ENCODE measurements at regions not wholly inside any gene's neighbourhood (a gene's known extent, or its start where the extent isn't known, plus 50 kb on each side); places are given as distances from the start of the nearest gene placed in this dataset.

DNA sequence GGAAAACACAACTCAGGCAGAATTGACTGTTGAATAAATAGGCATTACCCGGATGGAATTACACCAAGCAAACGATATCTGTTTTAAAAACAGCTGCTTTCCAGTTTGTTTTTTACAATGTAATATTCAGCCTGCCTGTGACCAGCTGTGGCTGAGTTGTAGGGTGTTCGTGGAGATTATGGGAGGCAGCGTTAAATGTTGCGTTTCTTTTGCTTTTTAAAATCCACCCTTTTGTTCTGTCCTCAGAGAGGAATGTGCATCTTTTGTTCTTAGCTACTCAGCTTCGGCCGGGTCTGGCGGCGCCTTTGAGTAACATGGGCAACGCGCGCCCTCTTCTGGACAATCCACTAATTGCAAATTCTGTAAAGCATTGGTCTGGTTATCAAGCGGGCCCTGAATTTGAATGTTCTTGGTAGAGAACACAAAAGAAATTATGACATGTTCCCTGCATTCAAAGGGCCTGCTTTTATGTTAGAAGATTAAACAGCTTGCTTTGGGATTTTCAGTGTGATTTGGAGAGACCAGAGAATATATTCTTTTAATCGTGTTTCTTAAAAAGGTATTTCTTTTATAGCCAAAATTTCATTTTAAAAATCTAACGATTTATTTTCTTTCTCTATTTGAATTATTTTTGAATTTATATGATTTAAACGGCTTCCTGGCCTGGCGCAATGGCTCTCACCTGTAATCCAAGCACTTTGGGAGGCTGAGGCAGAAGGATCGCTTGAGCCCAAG, 76.3 kb upstream of the TRIM2 start:
- FAIRE-seq (peak; percentile 23), DNase-seq (ENCODE audit: low read depth) (no peak)
- H2AFZ ChIP-seq (ENCODE audit: low read depth, low read length), result peak overlapping the region; percentile 89
- TF ChIP-seq EZH2 (IDR thresholded peaks at IDR 0.05; ENCODE audit: insufficient read depth, low read length), result no peak
- TF ChIP-seq, protein P1, sequence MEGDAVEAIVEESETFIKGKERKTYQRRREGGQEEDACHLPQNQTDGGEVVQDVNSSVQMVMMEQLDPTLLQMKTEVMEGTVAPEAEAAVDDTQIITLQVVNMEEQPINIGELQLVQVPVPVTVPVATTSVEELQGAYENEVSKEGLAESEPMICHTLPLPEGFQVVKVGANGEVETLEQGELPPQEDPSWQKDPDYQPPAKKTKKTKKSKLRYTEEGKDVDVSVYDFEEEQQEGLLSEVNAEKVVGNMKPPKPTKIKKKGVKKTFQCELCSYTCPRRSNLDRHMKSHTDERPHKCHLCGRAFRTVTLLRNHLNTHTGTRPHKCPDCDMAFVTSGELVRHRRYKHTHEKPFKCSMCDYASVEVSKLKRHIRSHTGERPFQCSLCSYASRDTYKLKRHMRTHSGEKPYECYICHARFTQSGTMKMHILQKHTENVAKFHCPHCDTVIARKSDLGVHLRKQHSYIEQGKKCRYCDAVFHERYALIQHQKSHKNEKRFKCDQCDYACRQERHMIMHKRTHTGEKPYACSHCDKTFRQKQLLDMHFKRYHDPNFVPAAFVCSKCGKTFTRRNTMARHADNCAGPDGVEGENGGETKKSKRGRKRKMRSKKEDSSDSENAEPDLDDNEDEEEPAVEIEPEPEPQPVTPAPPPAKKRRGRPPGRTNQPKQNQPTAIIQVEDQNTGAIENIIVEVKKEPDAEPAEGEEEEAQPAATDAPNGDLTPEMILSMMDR (IDR thresholded peaks at IDR 0.05; ENCODE audit: insufficient read depth, low read depth, low read length), result peak; percentile 90
- no peak overlapping the region for H3K27ac Mint-ChIP-seq (ENCODE audit: unreplicated experiment)
- H3K9ac ChIP-seq (ENCODE audit: low read length), result peak overlapping the region; percentile 73
- no peaks in the 10 kb centered on the region for H4K20me1 ChIP-seq (ENCODE audit: insufficient read depth, low read length)
- H3K79me2 ChIP-seq (ENCODE audit: insufficient read depth, low read length), result no peaks in the 10 kb centered on the region
- no peaks in the 10 kb centered on the region for H3K27me3 ChIP-seq (ENCODE audit: insufficient read depth, low read length)
- no peaks in the 10 kb centered on the region for H3K4me1 Mint-ChIP-seq (ENCODE audit: low read depth, unreplicated experiment)
- no peaks in the 10 kb centered on the region for H3K36me3 ChIP-seq (ENCODE audit: insufficient read depth, low read length)
- H3K36me3 Mint-ChIP-seq (ENCODE audit: low read depth, unreplicated experiment), result peaks cover 4% of the 10 kb centered on the region
- no peak overlapping the region for H3K27ac ChIP-seq (ENCODE audit: low read depth, low read length)
- H3K4me2 ChIP-seq (ENCODE audit: low read length), result peak overlapping the region; percentile 86
- H3K4me1 ChIP-seq (ENCODE audit: insufficient read depth, low read length), result peaks cover 4% of the 10 kb centered on the region
- H3K4me3 Mint-ChIP-seq (ENCODE audit: unreplicated experiment), result peak overlapping the region; percentile 3
- H3K27me3 Mint-ChIP-seq (ENCODE audit: low read depth, unreplicated experiment), result no peaks in the 10 kb centered on the region
- no peaks in the 10 kb centered on the region for H3K9me3 Mint-ChIP-seq (ENCODE audit: unreplicated experiment)
- peak overlapping the region; percentile 56 for H3K4me3 ChIP-seq (ENCODE audit: insufficient read depth, low read depth, low read length)
- no peaks in the 10 kb centered on the region for H3K9me3 ChIP-seq (ENCODE audit: insufficient read depth, low read depth, low read length)

DNA sequence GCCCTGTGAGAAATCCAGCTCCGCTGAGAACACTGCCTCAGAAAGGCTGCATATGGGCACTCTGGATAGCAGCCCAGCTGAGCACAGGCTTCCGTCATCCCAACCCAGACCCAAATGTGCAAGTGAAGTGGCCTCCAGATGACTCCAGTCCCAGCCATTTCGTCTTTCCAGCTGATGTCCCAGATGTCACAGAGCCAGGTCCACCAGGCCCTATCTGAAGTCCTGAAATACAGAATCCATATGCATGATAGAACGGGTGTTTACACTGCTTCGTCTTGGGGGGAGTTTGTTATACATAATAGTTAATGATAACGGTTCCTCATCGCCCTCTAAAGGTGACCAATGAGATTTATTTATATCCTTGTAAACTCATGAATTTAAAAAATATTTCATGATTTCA, 72.6 kb upstream of the TRIM2 start:
- no peaks in the 10 kb centered on the region for H3K9me3 Mint-ChIP-seq (ENCODE audit: unreplicated experiment)
- no peaks in the 10 kb centered on the region for H3K27me3 Mint-ChIP-seq (ENCODE audit: low read depth, unreplicated experiment)
- no peaks in the 10 kb centered on the region for H3K36me3 ChIP-seq (ENCODE audit: insufficient read depth, low read length)
- FAIRE-seq (no peak), DNase-seq (ENCODE audit: low read depth) (no peak)
- H3K4me1 Mint-ChIP-seq (ENCODE audit: low read depth, unreplicated experiment), result peaks cover 5% of the 10 kb centered on the region
- no peaks in the 10 kb centered on the region for H3K79me2 ChIP-seq (ENCODE audit: insufficient read depth, low read length)
- H3K4me1 ChIP-seq (ENCODE audit: insufficient read depth, low read length), result peaks cover 4% of the 10 kb centered on the region
- H3K4me2 ChIP-seq (ENCODE audit: low read length), result no peak overlapping the region
- H2AFZ ChIP-seq (ENCODE audit: low read depth, low read length), result no peak overlapping the region
- no peaks in the 10 kb centered on the region for H3K9me3 ChIP-seq (ENCODE audit: insufficient read depth, low read depth, low read length)
- no peak overlapping the region for H3K4me3 ChIP-seq (ENCODE audit: insufficient read depth, low read depth, low read length)
- no peak overlapping the region for H3K27ac Mint-ChIP-seq (ENCODE audit: unreplicated experiment)
- no peak overlapping the region for H3K27ac ChIP-seq (ENCODE audit: low read depth, low read length)
- H4K20me1 ChIP-seq (ENCODE audit: insufficient read depth, low read length), result no peaks in the 10 kb centered on the region
- H3K27me3 ChIP-seq (ENCODE audit: insufficient read depth, low read length), result no peaks in the 10 kb centered on the region
- H3K4me3 Mint-ChIP-seq (ENCODE audit: unreplicated experiment), result no peak overlapping the region
- no peak overlapping the region for H3K9ac ChIP-seq (ENCODE audit: low read length)
- H3K36me3 Mint-ChIP-seq (ENCODE audit: low read depth, unreplicated experiment), result no peaks in the 10 kb centered on the region
- TF ChIP-seq EZH2 (IDR thresholded peaks at IDR 0.05; ENCODE audit: insufficient read depth, low read length), result no peak
- TF ChIP-seq, protein P1 (IDR thresholded peaks at IDR 0.05; ENCODE audit: insufficient read depth, low read depth, low read length), result peak; percentile 3

DNA sequence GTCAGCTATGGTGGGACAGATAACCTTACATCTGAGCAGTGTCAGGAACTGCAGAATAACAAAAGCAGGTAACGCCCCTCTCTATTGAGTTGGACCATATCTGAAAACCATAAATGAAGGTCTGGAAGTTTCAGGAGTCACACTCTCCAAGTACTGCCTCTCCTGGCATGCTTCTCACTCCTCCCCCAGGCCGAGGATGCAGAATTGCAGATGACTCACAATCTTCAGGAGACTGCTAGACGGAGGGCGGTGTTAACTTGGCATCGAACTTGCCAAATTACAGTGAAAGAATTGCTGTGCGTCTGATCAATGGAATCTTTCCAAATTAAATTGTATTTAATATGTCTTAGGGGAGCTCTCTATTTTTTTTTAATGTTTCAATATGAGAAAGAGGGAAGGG, 67.1 kb upstream of the TRIM2 start:
- Histone ChIP-seq H3K27me3 (ENCODE audit: insufficient read depth, low read length) (no peaks in the 10 kb centered on the region), H3K79me2 (ENCODE audit: insufficient read depth, low read length) (no peaks in the 10 kb centered on the region), H4K20me1 (ENCODE audit: insufficient read depth, low read length) (no peaks in the 10 kb centered on the region), H3K27ac (ENCODE audit: low read depth, low read length) (no peak overlapping the region), H3K4me1 (ENCODE audit: insufficient read depth, low read length) (peaks cover 5% of the 10 kb centered on the region), H3K36me3 (ENCODE audit: insufficient read depth, low read length) (no peaks in the 10 kb centered on the region), H3K4me3 (ENCODE audit: insufficient read depth, low read depth, low read length) (no peak overlapping the region), H3K9me3 (ENCODE audit: insufficient read depth, low read depth, low read length) (no peaks in the 10 kb centered on the region), H2AFZ (ENCODE audit: low read depth, low read length) (no peak overlapping the region), H3K9ac (ENCODE audit: low read length) (no peak overlapping the region), H3K4me2 (ENCODE audit: low read length) (peak overlapping the region; percentile 16)
- H3K27me3 Mint-ChIP-seq (ENCODE audit: low read depth, unreplicated experiment), result no peaks in the 10 kb centered on the region
- no peak for TF ChIP-seq EZH2 (IDR thresholded peaks at IDR 0.05; ENCODE audit: insufficient read depth, low read length)
- TF ChIP-seq, protein P1 (IDR thresholded peaks at IDR 0.05; ENCODE audit: insufficient read depth, low read depth, low read length), result no peak
- H3K9me3 Mint-ChIP-seq (ENCODE audit: unreplicated experiment), result no peaks in the 10 kb centered on the region
- no peak overlapping the region for H3K27ac Mint-ChIP-seq (ENCODE audit: unreplicated experiment)
- H3K36me3 Mint-ChIP-seq (ENCODE audit: low read depth, unreplicated experiment), result no peaks in the 10 kb centered on the region
- DNase-seq (ENCODE audit: low read depth) (peak; percentile 91), FAIRE-seq (peak; percentile 96)
- peaks cover 16% of the 10 kb centered on the region for H3K4me1 Mint-ChIP-seq (ENCODE audit: low read depth, unreplicated experiment)
- H3K4me3 Mint-ChIP-seq (ENCODE audit: unreplicated experiment), result no peak overlapping the region

Measured in astrocyte (in vitro differentiated cells and primary cell).